Natural killer cell treated with Interleukin-12 subunit alpha and Interleukin-12 subunit beta and Interleukin-15 and Interleukin-18, amount 100 ng/mL, for 72 hours (primary cell): ENCODE measurements at regions not wholly inside any gene's neighbourhood (a gene's known extent, or its start where the extent isn't known, plus 50 kb on each side); places are given as distances from the start of the nearest gene placed in this dataset.

ENCODE experiments used
- ATAC-seq, 2 donors: fragments of 150-1000 bp; cut with Tn5 transposase in 1 of 2; sonication (Bioruptor Pico), chemical (Tn5 transposase) in 1 of 2; 2 replicates each; pipeline ENCODE4 v1.10.0; 2021
- DNase-seq: peaks from one replicate; pipeline ENCODE4 v3.0.0; 2022; ENCODE audit warnings: low spot score
- H3K27ac Mint-ChIP-seq, 2 donors: 1 replicate in 1 of 2; 2 replicates in 1 of 2; pipeline ENCODE4 v1.8.0; 2022; ENCODE audit warnings: mixed read lengths in 2 of 2, mild to moderate bottlenecking in 1 of 2, moderate library complexity in 1 of 2
- H3K27me3 Mint-ChIP-seq, 2 donors: 1 replicate in 1 of 2; 2 replicates in 1 of 2; pipeline ENCODE4 v1.8.0; 2022; ENCODE audit warnings: mixed read lengths in 2 of 2
- H3K36me3 Mint-ChIP-seq: one replicate; pipeline ENCODE4 v1.8.0; 2022; ENCODE audit warnings: mixed read lengths
- H3K4me1 Mint-ChIP-seq, 2 donors: 1 replicate in 1 of 2; 2 replicates in 1 of 2; pipeline ENCODE4 v1.8.0; 2022; ENCODE audit warnings: low read depth in 2 of 2, mixed read lengths in 2 of 2, mild to moderate bottlenecking in 1 of 2
- H3K4me3 Mint-ChIP-seq: one replicate; pipeline ENCODE4 v1.8.0; 2022; ENCODE audit warnings: mixed read lengths
- H3K9me3 Mint-ChIP-seq: 2 replicates; pipeline ENCODE4 v1.8.0; 2022; ENCODE audit warnings: mixed read lengths

- Mint-ChIP-seq H3K36me3 (no peaks in the 10 kb centered on the region), H3K9me3 (no peaks in the 10 kb centered on the region), H3K4me1 (peaks cover 4 to 47% of the 10 kb centered on the region in 2 donors)
Measured at GRCh38 chr11:112523031-112523430, 262.4 kb upstream of the PLET1 start.

GRCh38 chr11:112523477-112523876 is 262.8 kb upstream of the PLET1 start:
- no peaks in the 10 kb centered on the region for H3K36me3 Mint-ChIP-seq
- H3K9me3 Mint-ChIP-seq = no peaks in the 10 kb centered on the region
- H3K27ac Mint-ChIP-seq = no peak overlapping the region
- peaks cover 4 to 44% of the 10 kb centered on the region in 2 donors for H3K4me1 Mint-ChIP-seq
- ATAC-seq = no peak
- no peak for DNase-seq
- no peak overlapping the region for H3K4me3 Mint-ChIP-seq
- H3K27me3 Mint-ChIP-seq = peaks cover 2 to 37% of the 10 kb centered on the region in 2 donors

More at GRCh38 chr11:112523031-112523430, 262.4 kb upstream of the PLET1 start:
- no peak for DNase-seq
- H3K27ac Mint-ChIP-seq = no peak overlapping the region
- ATAC-seq = no peak
- no peak overlapping the region for H3K4me3 Mint-ChIP-seq
- H3K27me3 Mint-ChIP-seq = peaks cover 2 to 34% of the 10 kb centered on the region in 2 donors

DNA sequence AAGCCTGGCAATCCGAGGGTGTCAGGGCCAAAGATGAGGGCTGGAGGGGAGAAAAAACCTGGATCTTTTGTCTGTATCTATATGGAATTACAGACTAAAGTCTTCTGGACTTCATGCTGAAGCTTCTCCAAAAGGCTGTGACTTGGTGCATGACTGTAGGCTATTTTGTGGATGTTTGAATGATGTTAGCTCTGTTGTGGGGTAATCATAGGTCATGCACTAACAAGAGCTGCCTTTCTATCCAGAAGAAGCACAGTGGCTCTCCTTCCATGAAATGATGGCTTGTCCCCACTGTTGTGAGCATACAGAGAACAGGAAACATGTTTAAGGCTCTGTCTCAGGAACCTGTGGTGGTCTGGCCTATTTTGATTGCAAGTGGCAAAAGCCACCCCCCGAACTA is 263.3 kb upstream of the PLET1 start:
- H3K4me3 Mint-ChIP-seq = no peak overlapping the region
- H3K4me1 Mint-ChIP-seq = peaks cover 4 to 44% of the 10 kb centered on the region in 2 donors
- no peaks in the 10 kb centered on the region for H3K36me3 Mint-ChIP-seq

GRCh38 chr11:112524798-112525197 is 264.1 kb upstream of the PLET1 start:
- H3K4me3 Mint-ChIP-seq = no peak overlapping the region
- no peaks in the 10 kb centered on the region for H3K36me3 Mint-ChIP-seq
- no peak overlapping the region for H3K27ac Mint-ChIP-seq
- H3K4me1 Mint-ChIP-seq = peaks cover 4 to 44% of the 10 kb centered on the region in 2 donors
- no peak for ATAC-seq
- DNase-seq = no peak
- H3K9me3 Mint-ChIP-seq = no peaks in the 10 kb centered on the region
- H3K27me3 Mint-ChIP-seq = peaks cover 5 to 47% of the 10 kb centered on the region in 2 donors

More for the DNA sequence above, 263.3 kb upstream of the PLET1 start:
- Mint-ChIP-seq H3K27me3 (peaks cover 2 to 41% of the 10 kb centered on the region in 2 donors), H3K27ac (no peak overlapping the region), H3K9me3 (no peaks in the 10 kb centered on the region)
- no peak for DNase-seq
- no peak for ATAC-seq

DNA sequence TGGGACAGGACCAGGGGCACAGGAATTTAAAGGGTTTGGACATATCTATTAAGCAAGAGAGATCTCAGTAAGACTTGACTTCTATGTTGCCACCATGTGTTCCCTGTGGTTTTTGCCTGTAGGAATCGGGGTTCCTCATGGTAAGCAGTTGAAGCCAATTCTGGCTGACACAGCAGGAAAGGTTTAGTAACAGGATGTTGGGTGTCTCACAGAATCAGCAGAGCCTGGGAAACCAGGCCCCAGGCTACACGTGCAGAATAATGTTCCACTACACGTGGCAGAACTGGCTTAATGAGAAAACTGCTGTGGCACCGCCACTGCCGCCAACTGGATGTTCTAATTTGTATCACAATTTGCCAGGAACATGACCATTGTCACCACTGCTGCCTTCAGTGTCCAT is 264.6 kb upstream of the PLET1 start:
- ATAC-seq = no peak
- H3K4me3 Mint-ChIP-seq = no peak overlapping the region
- no peak for DNase-seq
- peaks cover 5 to 47% of the 10 kb centered on the region in 2 donors for H3K27me3 Mint-ChIP-seq
- H3K36me3 Mint-ChIP-seq = no peaks in the 10 kb centered on the region
- peak overlapping the region in 1 of 2 donors; percentile 85 for H3K27ac Mint-ChIP-seq
- peaks cover 4 to 44% of the 10 kb centered on the region in 2 donors for H3K4me1 Mint-ChIP-seq
- no peaks in the 10 kb centered on the region for H3K9me3 Mint-ChIP-seq

- ATAC-seq (peak in 1 of 2 donors; percentile 82), DNase-seq (peak; percentile 70)
- no peaks in the 10 kb centered on the region for H3K9me3 Mint-ChIP-seq
- H3K4me1 Mint-ChIP-seq = peaks cover 4 to 40% of the 10 kb centered on the region in 2 donors
- no peaks in the 10 kb centered on the region for H3K36me3 Mint-ChIP-seq
- no peak overlapping the region for H3K4me3 Mint-ChIP-seq
- peaks cover 5 to 41% of the 10 kb centered on the region in 2 donors for H3K27me3 Mint-ChIP-seq
- peak overlapping the region in 1 of 2 donors; percentile 85 for H3K27ac Mint-ChIP-seq
Measured at GRCh38 chr11:112525844-112526590, 265.4 kb upstream of the PLET1 start.

DNA sequence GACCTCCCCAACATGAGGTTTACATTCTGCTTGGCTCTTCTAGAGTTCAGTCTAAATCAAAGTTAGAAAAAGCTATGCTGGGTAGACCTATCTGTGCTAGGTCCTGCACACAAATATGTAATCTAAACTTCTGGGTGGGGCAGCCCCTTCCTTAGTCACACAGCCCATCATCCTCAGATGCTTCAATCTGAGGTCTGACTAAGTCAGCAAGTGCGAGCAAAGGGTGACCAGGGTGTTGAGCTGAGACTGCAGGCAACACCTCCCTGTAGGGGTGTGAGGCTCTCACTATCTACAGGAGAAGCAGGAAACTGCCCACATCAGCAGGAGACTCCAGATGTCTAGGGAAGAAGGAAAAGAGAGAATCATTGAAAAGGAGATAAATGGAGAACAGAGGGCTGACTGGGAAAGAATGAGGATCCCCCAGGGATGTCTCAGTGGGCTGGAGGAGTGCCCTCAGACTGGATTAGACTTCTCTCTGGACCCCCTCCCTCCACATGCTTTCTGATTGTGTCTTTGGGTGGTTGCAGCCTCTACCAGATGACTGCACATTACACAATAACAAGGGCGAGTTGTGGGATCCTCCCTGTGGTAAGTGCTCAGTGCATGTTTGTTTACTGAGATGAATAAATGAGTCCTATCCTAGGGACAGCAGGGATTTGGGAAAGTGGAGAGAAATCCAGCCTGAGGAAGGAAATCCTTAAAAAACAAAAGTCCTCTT is 266.2 kb upstream of the PLET1 start:
- DNase-seq = peak; percentile 72
- H3K36me3 Mint-ChIP-seq = no peaks in the 10 kb centered on the region
- H3K27ac Mint-ChIP-seq = peak overlapping the region in 1 of 2 donors; percentile 41

GRCh38 chr11:112529071-112529470 is 268.4 kb upstream of the PLET1 start:
- Mint-ChIP-seq H3K4me1 (peaks cover 4 to 30% of the 10 kb centered on the region in 2 donors), H3K27me3 (peaks cover 5 to 29% of the 10 kb centered on the region in 2 donors), H3K4me3 (no peak overlapping the region), H3K9me3 (no peaks in the 10 kb centered on the region), H3K36me3 (no peaks in the 10 kb centered on the region), H3K27ac (no peak overlapping the region)
- DNase-seq (no peak), ATAC-seq (no peak)

More for the DNA sequence above, 266.2 kb upstream of the PLET1 start:
- ATAC-seq = peak; percentile 69 to 89
- H3K27me3 Mint-ChIP-seq = peaks cover 5 to 36% of the 10 kb centered on the region in 2 donors
- H3K4me3 Mint-ChIP-seq = no peak overlapping the region
- peaks cover 4 to 37% of the 10 kb centered on the region in 2 donors for H3K4me1 Mint-ChIP-seq
- no peaks in the 10 kb centered on the region for H3K9me3 Mint-ChIP-seq

DNA sequence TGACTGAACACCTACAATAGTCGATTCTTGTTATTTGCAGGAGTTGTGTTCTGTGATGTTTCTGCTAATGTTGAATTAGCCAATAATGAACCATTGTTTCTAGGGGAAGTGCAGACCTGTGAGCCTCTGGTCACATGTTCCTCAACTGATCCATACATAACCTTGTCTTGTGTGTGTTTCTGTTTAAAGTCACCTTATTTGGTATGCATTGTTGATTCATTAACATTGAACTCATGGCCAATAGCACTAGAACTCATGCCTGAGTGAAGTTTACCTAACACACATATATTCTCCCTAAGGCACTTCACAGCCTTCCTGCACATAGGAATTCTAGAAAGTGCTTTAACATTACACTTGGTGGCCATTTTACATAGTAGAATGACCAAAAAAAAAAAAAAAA is 271.8 kb upstream of the PLET1 start:
- Mint-ChIP-seq H3K9me3 (no peaks in the 10 kb centered on the region), H3K27ac (no peak overlapping the region), H3K4me3 (no peak overlapping the region), H3K27me3 (peaks cover 15 to 44% of the 10 kb centered on the region in 2 donors), H3K4me1 (peaks cover 0 to 6% of the 10 kb centered on the region in 2 donors), H3K36me3 (no peaks in the 10 kb centered on the region)
- no peak for ATAC-seq
- DNase-seq = no peak

DNA sequence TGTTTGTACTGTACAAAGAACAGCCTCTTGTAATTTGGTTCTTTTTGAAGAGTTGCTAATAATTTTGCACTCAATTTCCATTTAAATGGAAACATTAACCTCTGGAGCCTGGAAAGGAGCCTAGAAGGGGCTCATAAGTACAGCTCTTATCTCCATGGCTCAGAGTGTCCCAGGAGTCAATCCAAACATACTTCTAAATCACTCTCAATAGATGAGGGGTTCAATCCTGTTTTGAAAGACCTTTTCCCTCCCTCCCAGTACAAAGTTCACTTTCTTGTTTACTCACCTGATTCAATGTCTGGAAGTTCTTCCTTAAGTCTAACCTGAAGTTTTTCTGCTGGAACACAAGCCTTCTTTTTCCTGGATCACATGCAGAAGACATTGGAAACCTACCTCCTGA is 273.0 kb upstream of the PLET1 start:
- no peak overlapping the region for H3K27ac Mint-ChIP-seq
- no peak for DNase-seq
- H3K4me1 Mint-ChIP-seq = peaks cover 0 to 10% of the 10 kb centered on the region in 2 donors
- peaks cover 15 to 42% of the 10 kb centered on the region in 2 donors for H3K27me3 Mint-ChIP-seq
- H3K4me3 Mint-ChIP-seq = no peak overlapping the region
- H3K36me3 Mint-ChIP-seq = no peaks in the 10 kb centered on the region
- no peaks in the 10 kb centered on the region for H3K9me3 Mint-ChIP-seq
- no peak for ATAC-seq

DNA sequence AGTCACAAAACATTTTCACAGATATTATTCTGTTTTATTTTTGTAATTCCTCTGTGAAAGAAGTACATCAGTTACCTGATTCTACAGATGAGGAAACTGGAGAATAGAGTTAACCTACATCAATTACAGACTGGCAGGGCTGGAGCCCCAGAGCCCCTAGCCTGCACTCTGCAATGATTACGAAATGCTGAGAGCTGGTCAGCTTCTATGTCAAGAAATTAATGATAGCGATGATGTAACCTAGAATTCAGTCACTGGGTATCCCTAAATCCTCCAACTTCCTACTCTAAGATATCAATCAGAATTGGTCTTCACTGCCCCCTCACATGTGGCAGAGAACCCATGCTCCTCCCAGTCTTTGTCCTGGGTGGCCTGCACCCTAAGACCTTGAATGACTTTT is 273.5 kb upstream of the PLET1 start:
- Mint-ChIP-seq H3K9me3 (no peaks in the 10 kb centered on the region), H3K27me3 (peaks cover 13 to 42% of the 10 kb centered on the region in 2 donors), H3K27ac (no peak overlapping the region), H3K36me3 (no peaks in the 10 kb centered on the region), H3K4me3 (no peak overlapping the region), H3K4me1 (peaks cover 0 to 14% of the 10 kb centered on the region in 2 donors)
- ATAC-seq (no peak), DNase-seq (no peak)

DNA sequence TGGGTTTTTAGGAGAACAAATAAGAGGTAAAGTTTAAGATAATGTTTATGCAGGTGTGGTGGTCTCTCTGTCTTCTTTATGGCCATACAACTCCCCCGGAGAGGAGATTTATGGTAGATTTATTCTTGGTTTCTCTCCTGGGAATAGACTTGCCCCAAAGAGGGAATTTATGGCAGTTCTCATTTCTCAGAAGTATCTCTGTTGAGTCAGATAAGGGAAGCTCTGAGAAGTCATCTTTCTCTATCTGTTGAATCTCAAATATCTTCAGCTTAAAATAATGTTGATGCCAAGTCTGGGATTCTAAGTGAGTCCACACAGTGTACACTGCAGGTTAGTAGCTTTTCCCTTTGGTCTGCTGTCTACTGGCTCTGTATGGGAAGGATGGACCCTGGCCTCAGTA is 276.4 kb upstream of the PLET1 start:
- Mint-ChIP-seq H3K36me3 (no peaks in the 10 kb centered on the region), H3K27ac (no peak overlapping the region), H3K4me1 (peaks cover 0 to 25% of the 10 kb centered on the region in 2 donors), H3K9me3 (peaks cover 2% of the 10 kb centered on the region), H3K27me3 (peaks cover 12 to 46% of the 10 kb centered on the region in 2 donors), H3K4me3 (no peak overlapping the region)
- no peak for ATAC-seq
- no peak for DNase-seq

GRCh38 chr11:112537846-112538330 is 277.2 kb upstream of the PLET1 start:
- H3K4me3 Mint-ChIP-seq = no peak overlapping the region
- no peaks in the 10 kb centered on the region for H3K36me3 Mint-ChIP-seq
- peaks cover 0 to 25% of the 10 kb centered on the region in 2 donors for H3K4me1 Mint-ChIP-seq
- ATAC-seq (no peak), DNase-seq (no peak)
- H3K27me3 Mint-ChIP-seq = peaks cover 12 to 46% of the 10 kb centered on the region in 2 donors
- H3K27ac Mint-ChIP-seq = no peak overlapping the region
- peaks cover 2% of the 10 kb centered on the region for H3K9me3 Mint-ChIP-seq
